Chondrocyte (in vitro differentiated cells): ENCODE measurements at regions not wholly inside any gene's neighbourhood (a gene's known extent, or its start where the extent isn't known, plus 50 kb on each side); places are given as distances from the start of the nearest gene placed in this dataset.

Source experiments
- DNase-seq: peaks from one replicate; pipeline ENCODE4 v3.0.0; 2021; ENCODE audit warnings: mixed read lengths, low spot score
- H3K27ac Mint-ChIP-seq: one replicate; pipeline ENCODE4 v1.8.0; 2021; ENCODE audit warnings: mild to moderate bottlenecking, moderate library complexity, mixed read lengths; ENCODE audit not compliant: unreplicated experiment
- H3K27me3 Mint-ChIP-seq: 2 replicates; pipeline ENCODE4 v1.8.0; 2021; ENCODE audit warnings: low read depth, mixed read lengths
- H3K36me3 Mint-ChIP-seq: 2 replicates; pipeline ENCODE4 v1.8.0; 2021; ENCODE audit warnings: low read depth, mixed read lengths
- H3K4me1 Mint-ChIP-seq: 2 replicates; pipeline ENCODE4 v1.8.0; 2021; ENCODE audit warnings: low read depth, mild to moderate bottlenecking, mixed read lengths
- H3K4me3 Mint-ChIP-seq: one replicate; pipeline ENCODE4 v1.8.0; 2021; ENCODE audit warnings: mild to moderate bottlenecking, moderate library complexity, mixed read lengths; ENCODE audit not compliant: unreplicated experiment
- H3K9me3 Mint-ChIP-seq: 2 replicates; pipeline ENCODE4 v1.8.0; 2021; ENCODE audit warnings: low read depth, mixed read lengths
- CTCF ChIP-seq: fragments of 200-600 bp; sonication (generic); IDR thresholded peaks from 2 replicates; pipeline ENCODE4 v1.5.0; 2021; ENCODE audit warnings: antibody characterized with exemption, mild to moderate bottlenecking, moderate library complexity

GRCh38 chr12:105570944-105571343 lies 240.5 kb downstream of the C12orf75 start:
- H3K4me1 Mint-ChIP-seq, result peaks cover 24% of the 10 kb centered on the region
- no peak for TF ChIP-seq CTCF
- DNase-seq, result no peak

GRCh38 chr12:105573574-105573973 lies 243.1 kb downstream of the C12orf75 start:
- TF ChIP-seq CTCF, result no peak
- Mint-ChIP-seq H3K36me3 (peaks cover 1% of the 10 kb centered on the region), H3K4me1 (peaks cover 33% of the 10 kb centered on the region), H3K4me3 (no peak overlapping the region), H3K9me3 (peaks cover 3% of the 10 kb centered on the region), H3K27me3 (no peaks in the 10 kb centered on the region), H3K27ac (no peak overlapping the region)
- DNase-seq, result no peak

More at GRCh38 chr12:105570944-105571343, 240.5 kb downstream of the C12orf75 start:
- Mint-ChIP-seq H3K9me3 (peaks cover 3% of the 10 kb centered on the region), H3K36me3 (peaks cover 5% of the 10 kb centered on the region), H3K27me3 (no peaks in the 10 kb centered on the region), H3K4me3 (no peak overlapping the region), H3K27ac (no peak overlapping the region)

- peaks cover 34% of the 10 kb centered on the region for H3K4me1 Mint-ChIP-seq
- H3K27me3 Mint-ChIP-seq, result no peaks in the 10 kb centered on the region
- H3K9me3 Mint-ChIP-seq, result peaks cover 3% of the 10 kb centered on the region
- peaks cover 1% of the 10 kb centered on the region for H3K36me3 Mint-ChIP-seq
- no peak overlapping the region for H3K4me3 Mint-ChIP-seq
- DNase-seq, result no peak
- no peak overlapping the region for H3K27ac Mint-ChIP-seq
- no peak for TF ChIP-seq CTCF
Observed at GRCh38 chr12:105574056-105574715, 243.7 kb downstream of the C12orf75 start.

GRCh38 chr12:105575235-105575634 lies 244.7 kb downstream of the C12orf75 start:
- no peak for TF ChIP-seq CTCF
- peaks cover 3% of the 10 kb centered on the region for H3K9me3 Mint-ChIP-seq
- no peak overlapping the region for H3K27ac Mint-ChIP-seq
- H3K4me3 Mint-ChIP-seq, result no peak overlapping the region
- peaks cover 1% of the 10 kb centered on the region for H3K36me3 Mint-ChIP-seq
- H3K4me1 Mint-ChIP-seq, result peaks cover 34% of the 10 kb centered on the region
- no peak for DNase-seq
- H3K27me3 Mint-ChIP-seq, result no peaks in the 10 kb centered on the region

GRCh38 chr12:105576261-105576660 lies 245.8 kb downstream of the C12orf75 start:
- Mint-ChIP-seq H3K4me3 (no peak overlapping the region), H3K9me3 (peaks cover 3% of the 10 kb centered on the region), H3K27me3 (no peaks in the 10 kb centered on the region), H3K36me3 (peaks cover 1% of the 10 kb centered on the region), H3K4me1 (peaks cover 39% of the 10 kb centered on the region), H3K27ac (no peak overlapping the region)
- TF ChIP-seq CTCF, result no peak
- DNase-seq, result no peak
